ENCODE measurements at regions not wholly inside any gene's neighbourhood (a gene's known extent, or its start where the extent isn't known, plus 50 kb on each side); places are given as distances from the start of the nearest gene placed in this dataset.
A peak's percentile ranks its signal among the peaks of the same experiment; 100 is the strongest.
"Not testable (repeated sequence)": the region's sequence is repeated elsewhere in the genome, so short reads cannot be mapped to it uniquely, and the experiment has no call there.

DNA sequence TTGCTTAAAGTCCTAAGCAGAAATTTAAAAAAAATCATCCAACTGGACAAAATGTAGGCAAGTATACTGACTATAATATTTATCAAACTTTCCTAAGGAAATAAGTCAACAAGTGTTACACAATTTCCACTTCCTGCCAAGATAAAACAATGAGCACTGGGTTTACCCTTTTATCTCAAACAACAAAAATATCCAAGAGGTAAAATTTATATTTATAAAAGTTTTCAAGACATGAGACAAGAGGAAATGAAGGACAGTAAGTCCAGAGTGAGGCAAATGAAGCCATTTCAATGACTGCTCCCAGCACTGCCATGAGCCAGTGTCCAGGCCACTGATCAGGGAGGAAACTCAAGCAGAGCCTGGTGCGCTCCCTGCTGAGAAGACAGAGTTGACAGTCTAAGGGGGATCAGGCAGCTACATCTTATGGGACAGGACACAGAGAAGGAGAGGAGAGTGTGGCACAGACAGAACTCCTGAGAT is 439.4 kb downstream of the RAP2B start:
- DNase-seq (ENCODE audit: low spot score), result peak; percentile 40

GRCh38 chr3:153602801-153603200 is 440.8 kb downstream of the RAP2B start:
- DNase-seq (ENCODE audit: low spot score), result no peak

GRCh38 chr3:153614140-153614539 is 452.1 kb downstream of the RAP2B start:
- no peak for DNase-seq (ENCODE audit: low spot score)

GRCh38 chr3:153614563-153614962 is 452.5 kb downstream of the RAP2B start:
- DNase-seq (ENCODE audit: low spot score), result no peak

DNA sequence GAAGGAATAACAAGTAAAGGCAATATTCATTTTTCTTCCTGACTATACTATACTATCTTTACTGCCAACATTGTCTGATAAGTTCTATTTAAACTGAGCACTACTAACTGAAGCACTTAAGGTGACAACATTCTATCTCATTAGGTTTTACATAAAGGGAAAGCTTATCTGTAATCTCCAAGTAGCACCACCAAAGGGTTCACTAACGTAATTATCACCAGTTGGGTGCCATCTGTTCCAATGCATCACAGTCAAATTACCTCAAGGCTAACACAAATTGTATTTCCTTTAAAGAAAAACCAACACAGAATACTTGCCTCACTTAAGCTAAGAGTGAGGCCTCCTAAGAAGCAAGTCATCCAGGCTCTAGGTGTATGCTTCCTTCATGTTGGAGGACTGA is 453.8 kb downstream of the RAP2B start:
- DNase-seq (ENCODE audit: low spot score), result no peak

- no peak for DNase-seq (ENCODE audit: low spot score)
Measured at GRCh38 chr3:153617463-153617862, 455.4 kb downstream of the RAP2B start.

GRCh38 chr3:153618176-153618575 is 456.1 kb downstream of the RAP2B start:
- DNase-seq (ENCODE audit: low spot score), result no peak

- DNase-seq (ENCODE audit: low spot score), result no peak
Measured at GRCh38 chr3:153619268-153619667, 457.2 kb downstream of the RAP2B start.

DNA sequence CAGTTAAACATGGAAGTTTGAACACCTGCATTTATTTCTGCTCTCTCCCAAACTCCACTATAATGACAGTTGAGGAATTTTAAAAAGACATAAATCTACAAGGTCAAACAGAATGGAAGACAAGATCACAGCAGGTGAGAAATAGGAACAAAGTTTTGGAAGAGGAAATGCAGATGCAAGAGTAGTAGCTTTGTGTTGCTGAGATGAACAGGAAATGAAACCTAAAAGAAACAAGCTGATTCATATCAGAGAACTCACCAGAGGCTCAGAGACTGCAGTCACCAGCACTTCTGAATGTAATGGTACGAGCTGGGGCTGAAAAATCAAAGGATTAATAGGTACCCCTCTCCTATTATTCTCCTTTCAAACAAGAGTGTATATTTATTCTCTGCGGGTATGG is 459.9 kb downstream of the RAP2B start:
- no peak for DNase-seq (ENCODE audit: low spot score)

DNA sequence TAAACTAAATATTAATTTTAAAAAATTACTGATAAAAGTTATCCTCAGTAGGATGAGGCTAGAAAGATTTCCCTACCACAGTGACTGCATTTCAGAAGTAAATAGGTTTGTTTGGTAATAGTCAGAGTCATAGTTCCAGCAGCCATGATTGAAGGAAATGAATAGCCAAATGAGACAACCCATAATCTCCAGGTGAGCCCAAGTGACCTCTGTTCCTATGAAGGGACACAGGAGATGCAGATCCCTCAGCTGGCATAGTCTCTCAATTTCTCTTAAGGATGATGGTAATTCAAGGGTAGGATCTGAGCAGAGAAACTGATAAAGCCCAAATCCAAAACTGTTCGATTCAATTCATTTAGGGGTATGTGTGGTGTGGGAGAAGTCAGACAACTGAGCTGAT is 461.8 kb downstream of the RAP2B start:
- no peak for DNase-seq (ENCODE audit: low spot score)

- DNase-seq (ENCODE audit: low spot score), result no peak
Measured at GRCh38 chr3:153624310-153625030, 462.4 kb downstream of the RAP2B start.

DNA sequence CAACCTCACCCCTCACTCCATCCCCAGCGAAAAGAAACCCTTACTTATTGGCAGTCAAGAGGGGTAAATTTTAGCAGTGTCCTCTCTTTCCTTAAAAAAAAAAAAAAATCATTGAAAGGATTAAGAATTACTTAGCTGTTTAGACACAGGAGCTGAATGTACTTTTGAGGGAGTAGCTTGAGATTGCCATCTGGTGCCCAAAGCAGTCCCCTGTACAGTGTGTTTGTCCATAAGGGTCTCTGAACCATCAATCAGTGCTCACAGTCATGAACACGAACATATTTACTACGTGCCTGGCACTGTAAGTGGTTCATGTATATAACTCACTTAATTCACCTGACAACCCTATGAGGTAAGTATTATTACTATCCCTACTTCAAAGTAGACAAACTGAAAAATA is 463.5 kb downstream of the RAP2B start:
- DNase-seq (ENCODE audit: low spot score), result no peak

DNA sequence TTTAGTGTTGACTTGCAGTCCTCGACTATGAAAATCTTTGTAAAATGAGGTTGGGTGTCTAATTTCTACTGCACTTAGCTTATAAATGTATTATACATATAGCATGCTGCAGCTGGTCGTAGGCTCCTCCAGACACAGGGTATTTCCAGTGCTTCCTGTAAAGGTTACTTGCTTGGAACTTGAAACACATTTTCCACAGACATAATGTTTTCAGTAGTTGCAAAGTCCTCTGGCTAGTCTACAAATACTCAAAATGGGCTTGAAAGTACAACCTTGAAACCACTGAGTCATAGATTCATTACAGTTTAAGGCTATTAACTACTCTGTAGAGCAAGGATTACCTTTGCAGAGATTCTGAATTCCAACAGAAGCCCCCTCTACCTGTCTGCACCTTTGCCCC is 464.1 kb downstream of the RAP2B start:
- no peak for DNase-seq (ENCODE audit: low spot score)

DNA sequence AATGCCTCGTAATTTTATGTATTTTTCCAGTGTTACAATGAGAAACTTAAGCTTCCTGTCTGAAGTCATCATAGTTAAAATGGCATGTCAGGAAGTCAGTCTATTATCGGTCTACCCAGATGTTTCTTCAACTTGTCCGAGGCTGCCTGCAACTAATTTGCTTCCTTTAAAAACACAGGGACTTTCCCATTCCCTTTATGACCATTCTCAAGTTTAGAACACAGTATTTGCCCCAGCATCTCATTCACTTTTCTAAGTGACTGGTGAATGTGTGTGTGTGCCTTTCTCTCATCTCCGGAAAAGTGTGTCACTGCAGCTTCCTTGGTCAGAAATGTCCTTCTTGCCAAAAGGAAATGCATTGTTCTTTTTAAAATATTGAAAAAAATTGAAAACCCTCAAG is 466.6 kb downstream of the RAP2B start:
- no peak for DNase-seq (ENCODE audit: low spot score)

DNA sequence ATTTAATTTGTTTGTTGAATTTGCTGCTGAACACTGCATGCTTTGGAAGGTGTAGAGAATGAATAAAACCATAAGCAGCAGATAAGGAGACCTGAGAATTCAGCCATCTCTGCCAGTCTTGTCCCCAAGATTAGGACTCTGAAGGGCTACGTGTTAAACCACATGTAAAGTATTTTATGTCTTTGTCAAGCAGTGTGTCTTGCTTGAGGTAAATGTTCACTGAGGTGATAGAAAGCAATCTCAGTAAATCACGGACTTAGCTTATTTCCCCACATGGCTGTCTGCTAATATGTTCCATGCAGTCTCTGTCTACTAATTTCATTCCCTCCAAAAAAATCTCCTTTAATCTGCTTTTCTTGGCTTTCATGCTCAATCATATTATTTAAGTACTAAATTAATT is 467.1 kb downstream of the RAP2B start:
- DNase-seq (ENCODE audit: low spot score), result no peak

DNA sequence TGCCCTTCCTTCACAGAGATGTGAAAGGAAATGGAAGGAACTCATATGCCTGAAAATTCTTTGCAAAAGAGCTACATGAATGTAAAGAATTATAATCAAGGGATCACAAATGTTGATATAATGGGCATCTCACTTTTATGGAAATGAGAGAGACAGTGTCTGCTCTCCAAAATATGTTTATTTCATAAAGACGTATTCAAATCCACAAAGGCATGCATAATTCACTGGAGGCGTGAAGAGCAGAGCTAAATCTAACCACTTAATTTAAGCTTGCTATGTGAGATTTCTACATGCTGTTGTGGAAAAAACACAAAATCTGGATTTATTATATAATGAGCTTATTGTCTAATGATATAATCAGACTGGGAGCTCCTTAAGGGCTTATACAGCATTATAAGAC is 469.1 kb downstream of the RAP2B start:
- no peak for DNase-seq (ENCODE audit: low spot score)

DNA sequence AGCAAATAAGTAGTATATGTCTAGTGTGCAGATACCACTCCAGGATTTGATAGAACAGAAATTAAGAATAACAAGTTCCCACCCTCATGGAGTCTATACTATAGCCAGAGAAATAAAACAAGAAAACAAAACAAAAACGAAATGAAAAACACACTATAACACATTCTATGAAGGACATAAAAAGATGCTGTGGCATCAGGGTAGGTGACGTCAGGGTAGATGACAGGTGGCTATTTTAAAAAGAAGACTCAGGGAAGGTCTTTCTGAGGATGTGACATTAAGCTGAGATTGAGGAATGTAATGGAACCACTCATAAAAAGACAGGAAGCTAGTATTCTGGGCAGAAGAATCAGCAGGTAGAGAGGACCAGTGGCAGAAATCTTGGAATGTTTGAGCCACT is 469.6 kb downstream of the RAP2B start:
- no peak for DNase-seq (ENCODE audit: low spot score)

- DNase-seq (ENCODE audit: low spot score), result no peak
Measured at GRCh38 chr3:153633407-153633806, 471.4 kb downstream of the RAP2B start.

DNA sequence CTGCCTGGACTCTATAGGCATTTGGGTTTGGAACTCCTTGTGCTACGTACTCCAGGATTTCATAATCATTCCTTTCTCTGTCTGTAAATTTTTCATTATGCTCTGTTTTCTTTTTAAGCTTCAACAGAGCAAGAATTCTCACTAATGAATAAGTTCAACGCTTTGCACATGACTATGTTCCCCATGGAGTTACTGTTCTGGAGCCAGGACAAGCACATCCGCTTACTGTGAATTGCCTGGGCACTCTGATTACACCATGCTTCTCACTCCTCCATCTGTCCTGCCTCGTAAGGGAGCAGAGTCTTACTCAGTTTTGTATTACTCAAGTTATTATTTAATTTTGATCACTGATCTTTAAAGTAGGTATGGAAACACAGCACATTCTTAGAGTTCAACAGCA is 472.7 kb downstream of the RAP2B start:
- DNase-seq (ENCODE audit: low spot score), result no peak

DNA sequence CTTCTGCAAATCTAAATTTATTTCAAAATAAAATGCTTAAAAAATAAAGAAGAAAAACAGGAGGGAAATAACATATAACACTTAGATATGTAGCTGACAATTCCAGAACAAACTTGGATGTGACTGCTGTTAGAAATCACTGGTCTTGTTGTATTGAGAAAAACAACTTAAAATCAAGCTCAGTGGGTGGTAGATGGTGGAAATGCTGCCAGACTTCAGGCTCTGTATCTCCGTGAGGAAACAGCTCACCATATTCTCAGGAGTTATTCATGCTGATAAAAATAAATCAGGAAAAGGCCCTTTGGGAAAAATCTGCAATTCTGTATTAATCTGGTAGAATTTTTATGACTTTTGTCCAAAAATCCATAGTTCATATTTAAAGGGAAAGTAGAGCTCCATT is 477.6 kb downstream of the RAP2B start:
- DNase-seq (ENCODE audit: low spot score), result no peak

DNA sequence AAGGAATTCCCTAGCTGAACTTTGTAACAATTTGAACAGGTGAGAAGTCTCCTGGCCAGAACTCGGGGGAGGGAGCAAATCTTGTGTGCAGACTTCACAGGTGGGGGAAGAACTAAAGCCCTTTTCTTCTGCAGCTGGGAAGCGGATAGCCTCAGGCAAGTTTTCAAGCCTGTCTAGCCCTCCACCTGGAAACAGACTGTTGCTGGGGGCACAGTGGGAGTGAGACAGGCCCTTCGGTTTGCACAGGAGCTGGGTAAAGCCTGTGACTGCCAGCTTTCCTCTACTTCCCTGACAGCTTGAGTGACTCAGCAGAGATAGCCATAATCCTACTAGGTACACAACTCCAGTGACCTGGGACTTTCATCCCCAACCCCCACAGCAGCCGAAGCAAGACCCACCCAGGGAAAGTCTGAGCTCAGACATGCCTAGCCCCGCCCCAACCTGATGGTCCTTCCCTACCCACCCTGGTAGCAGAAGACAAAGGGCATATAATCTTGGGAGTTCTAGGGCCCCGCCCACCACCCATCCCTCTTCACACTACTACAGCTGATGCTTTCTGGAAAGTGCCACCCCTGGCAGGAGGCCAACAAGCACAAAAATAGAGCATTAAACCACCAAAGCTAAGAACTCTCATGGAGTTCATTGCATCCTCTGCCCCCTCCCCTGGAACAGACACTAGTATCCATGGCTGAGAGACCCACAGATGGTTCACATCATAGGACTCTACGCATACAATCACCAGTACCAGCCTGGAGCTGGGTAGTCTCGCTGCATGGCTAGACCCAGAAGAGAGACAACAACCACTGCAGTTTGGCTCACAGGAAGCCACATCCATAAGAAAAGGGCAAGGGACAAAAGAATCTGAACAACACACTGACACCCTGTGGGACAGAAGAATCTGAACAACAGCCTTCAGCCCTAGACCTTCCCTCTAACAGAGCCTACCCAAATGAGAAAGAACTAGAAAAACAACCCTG is 479.0 kb downstream of the RAP2B start:
- DNase-seq (ENCODE audit: low spot score), result peak; percentile 62

GRCh38 chr3:153642576-153642975 is 478.6 kb upstream of the ARHGEF26 start:
- DNase-seq (ENCODE audit: low spot score), result not testable (repeated sequence)

- not testable (repeated sequence) for DNase-seq (ENCODE audit: low spot score)
Measured at GRCh38 chr3:153643471-153643870, 477.7 kb upstream of the ARHGEF26 start.

All from HT-29 (cell line).